GM18519 (cell line): ENCODE measurements at regions not wholly inside any gene's neighbourhood (a gene's known extent, or its start where the extent isn't known, plus 50 kb on each side); places are given as distances from the start of the nearest gene placed in this dataset.
"Not testable (repeated sequence)": the region's sequence is repeated elsewhere in the genome, so short reads cannot be mapped to it uniquely, and the experiment has no call there.

ENCODE experiments used
- ATAC-seq: cut with Tn5 transposase; IDR thresholded peaks from one replicate; pipeline ENCODE4 v1.9.1; 2021; ENCODE audit warnings: mild to moderate bottlenecking, moderate library complexity; ENCODE audit not compliant: unreplicated experiment, low FRiP score

GRCh38 chr5:154702477-154702876, 52.7 kb upstream of the LARP1 start:
- ATAC-seq: no peak

GRCh38 chr5:154701725-154702124, 53.5 kb upstream of the LARP1 start:
- not testable (repeated sequence) for ATAC-seq

- no peak for ATAC-seq
These were observed 54.0 kb upstream of the LARP1 start for GRCh38 chr5:154701181-154701580.

- ATAC-seq: not testable (repeated sequence)
These were observed 54.8 kb upstream of the LARP1 start for GRCh38 chr5:154700289-154700928.

- no peak for ATAC-seq
These were observed 56.4 kb upstream of the LARP1 start for GRCh38 chr5:154698763-154699162.

GRCh38 chr5:154697371-154697770, 57.8 kb upstream of the LARP1 start:
- no peak for ATAC-seq

GRCh38 chr5:154696891-154697290, 58.3 kb upstream of the LARP1 start:
- no peak for ATAC-seq

- no peak for ATAC-seq
These were observed 61.0 kb upstream of the LARP1 start for GRCh38 chr5:154694159-154694558.

- no peak for ATAC-seq
These were observed 64.7 kb upstream of the LARP1 start for GRCh38 chr5:154690488-154690887.

GRCh38 chr5:154686490-154686889, 68.7 kb upstream of the LARP1 start:
- no peak for ATAC-seq

- peak; percentile 38 for ATAC-seq
These were observed 71.9 kb upstream of the LARP1 start for GRCh38 chr5:154683101-154683880.

GRCh38 chr5:154679501-154679900, 75.7 kb upstream of the LARP1 start:
- ATAC-seq: no peak

GRCh38 chr5:154677921-154678320, 77.3 kb upstream of the LARP1 start:
- ATAC-seq: no peak

- ATAC-seq: no peak
These were observed 78.7 kb upstream of the LARP1 start for GRCh38 chr5:154676508-154676907.

- ATAC-seq: no peak
These were observed 81.1 kb upstream of the LARP1 start for GRCh38 chr5:154674029-154674428.

- no peak for ATAC-seq
These were observed 81.7 kb upstream of the LARP1 start for GRCh38 chr5:154673506-154673905.

GRCh38 chr5:154669913-154670312, 85.3 kb upstream of the LARP1 start:
- ATAC-seq: not testable (repeated sequence)

GRCh38 chr5:154669402-154669801, 85.8 kb upstream of the LARP1 start:
- no peak for ATAC-seq

GRCh38 chr5:154664869-154665268, 90.3 kb upstream of the LARP1 start:
- no peak for ATAC-seq

- no peak for ATAC-seq
These were observed 91.8 kb upstream of the LARP1 start for GRCh38 chr5:154663424-154663823.

- ATAC-seq: no peak
These were observed 100.4 kb upstream of the LARP1 start for GRCh38 chr5:154654486-154655371.
